ENCODE measurements at regions not wholly inside any gene's neighbourhood (a gene's known extent, or its start where the extent isn't known, plus 50 kb on each side); places are given as distances from the start of the nearest gene placed in this dataset.

DNA sequence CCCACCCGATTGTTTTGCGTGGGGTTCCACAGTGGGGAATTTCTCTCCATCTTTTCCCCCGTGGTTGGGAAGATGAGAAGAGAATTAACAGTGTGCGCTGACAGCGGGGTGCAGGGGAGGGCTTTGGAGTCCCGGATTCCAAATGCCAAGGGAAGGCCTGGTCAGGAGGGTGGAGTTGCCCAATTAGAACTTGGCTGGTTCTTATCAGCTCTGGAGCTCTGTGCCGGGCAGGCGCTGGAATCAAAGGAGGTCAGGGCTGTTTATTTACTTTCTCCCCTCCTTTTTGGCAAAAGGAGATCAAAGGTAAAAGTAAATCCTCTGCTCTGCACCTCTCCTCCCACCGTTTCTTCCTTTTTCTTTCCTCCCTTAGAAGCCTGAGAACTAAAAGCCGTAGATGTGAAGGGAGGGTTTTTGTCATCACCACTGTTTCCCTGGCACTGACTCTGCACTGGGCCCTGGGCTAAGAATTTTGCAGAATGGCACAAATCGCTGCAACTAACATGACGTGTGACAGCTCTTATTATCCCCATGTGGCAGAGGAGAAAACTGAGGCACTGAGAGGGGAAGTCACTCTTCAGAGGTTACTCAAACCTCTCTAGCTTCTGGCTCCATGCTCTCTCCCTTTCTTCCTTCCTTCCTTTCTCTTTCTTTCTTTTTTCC lies 95.2 kb upstream of the ZNF716 start:
- H3K9ac ChIP-seq (ENCODE audit: insufficient read depth in 1 of 2, low read length in 2 of 2), result no peak overlapping the region
- ATAC-seq (ENCODE audit: insufficient read depth, low FRiP score), result no peak
- DNase-seq, result no peak
- no peaks in the 10 kb centered on the region for H3K36me3 ChIP-seq (ENCODE audit: control insufficient read depth in 4 of 4, insufficient read depth in 4 of 4, low read length in 4 of 4)
- no peak overlapping the region for H3K27ac ChIP-seq (ENCODE audit: low read depth in 1 of 2, low read length in 1 of 2)
- H3K4me1 ChIP-seq (ENCODE audit: control insufficient read depth in 5 of 5, insufficient read depth in 5 of 5, low read length in 5 of 5), result no peaks in the 10 kb centered on the region
- WGBS, 2 donors, result 72 to 77% methylated on average over 12 of the region's 12 CpGs
- no peaks in the 10 kb centered on the region for H3K27me3 ChIP-seq (ENCODE audit: control insufficient read depth in 3 of 3, insufficient read depth in 3 of 3, low read length in 2 of 3)
- H3K4me3 ChIP-seq, result no peak overlapping the region
- H3K9me3 ChIP-seq (ENCODE audit: control insufficient read depth in 4 of 4, insufficient read depth in 3 of 4, low read length in 3 of 4), result peaks cover 0 to 30% (median 14%) of the 10 kb centered on the region in 4 donors
- TF ChIP-seq, protein P1, sequence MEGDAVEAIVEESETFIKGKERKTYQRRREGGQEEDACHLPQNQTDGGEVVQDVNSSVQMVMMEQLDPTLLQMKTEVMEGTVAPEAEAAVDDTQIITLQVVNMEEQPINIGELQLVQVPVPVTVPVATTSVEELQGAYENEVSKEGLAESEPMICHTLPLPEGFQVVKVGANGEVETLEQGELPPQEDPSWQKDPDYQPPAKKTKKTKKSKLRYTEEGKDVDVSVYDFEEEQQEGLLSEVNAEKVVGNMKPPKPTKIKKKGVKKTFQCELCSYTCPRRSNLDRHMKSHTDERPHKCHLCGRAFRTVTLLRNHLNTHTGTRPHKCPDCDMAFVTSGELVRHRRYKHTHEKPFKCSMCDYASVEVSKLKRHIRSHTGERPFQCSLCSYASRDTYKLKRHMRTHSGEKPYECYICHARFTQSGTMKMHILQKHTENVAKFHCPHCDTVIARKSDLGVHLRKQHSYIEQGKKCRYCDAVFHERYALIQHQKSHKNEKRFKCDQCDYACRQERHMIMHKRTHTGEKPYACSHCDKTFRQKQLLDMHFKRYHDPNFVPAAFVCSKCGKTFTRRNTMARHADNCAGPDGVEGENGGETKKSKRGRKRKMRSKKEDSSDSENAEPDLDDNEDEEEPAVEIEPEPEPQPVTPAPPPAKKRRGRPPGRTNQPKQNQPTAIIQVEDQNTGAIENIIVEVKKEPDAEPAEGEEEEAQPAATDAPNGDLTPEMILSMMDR (IDR thresholded peaks at IDR 0.05; ENCODE audit: control extremely low read depth, extremely low read depth), result no peak

DNA sequence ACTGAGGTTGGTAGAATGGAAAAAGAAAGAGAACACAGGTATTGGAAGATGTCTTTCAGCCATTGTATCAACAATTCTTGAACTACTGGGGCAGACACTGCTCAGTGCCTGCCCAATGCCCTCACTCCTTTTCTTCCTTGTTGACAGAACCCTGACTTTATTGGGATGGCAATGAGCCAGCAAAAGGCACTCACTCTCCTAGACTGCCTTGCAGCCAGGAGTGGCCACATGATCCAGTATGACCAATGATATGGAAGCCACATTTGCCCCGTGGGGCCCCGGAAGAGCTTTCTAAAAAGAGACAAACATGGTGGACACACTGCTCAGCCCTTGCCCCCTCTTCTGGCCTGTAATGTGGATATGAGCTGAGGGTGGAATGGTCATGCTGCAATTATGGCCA lies 88.6 kb upstream of the ZNF716 start:
- TF ChIP-seq, protein P1 (IDR thresholded peaks at IDR 0.05; ENCODE audit: control extremely low read depth, extremely low read depth), result no peak
- H3K27me3 ChIP-seq (ENCODE audit: control insufficient read depth in 3 of 3, insufficient read depth in 3 of 3, low read length in 2 of 3), result no peaks in the 10 kb centered on the region
- peaks cover 0 to 37% (median 8%) of the 10 kb centered on the region in 4 donors for H3K9me3 ChIP-seq (ENCODE audit: control insufficient read depth in 4 of 4, insufficient read depth in 3 of 4, low read length in 3 of 4)
- ATAC-seq (ENCODE audit: insufficient read depth, low FRiP score) (no peak), DNase-seq (no peak)
- no peaks in the 10 kb centered on the region for H3K36me3 ChIP-seq (ENCODE audit: control insufficient read depth in 4 of 4, insufficient read depth in 4 of 4, low read length in 4 of 4)
- no peak overlapping the region for H3K4me3 ChIP-seq
- no peak overlapping the region for H3K27ac ChIP-seq (ENCODE audit: low read depth in 1 of 2, low read length in 1 of 2)
- no peak overlapping the region for H3K9ac ChIP-seq (ENCODE audit: insufficient read depth in 1 of 2, low read length in 2 of 2)
- H3K4me1 ChIP-seq (ENCODE audit: control insufficient read depth in 5 of 5, insufficient read depth in 5 of 5, low read length in 5 of 5), result no peaks in the 10 kb centered on the region
- WGBS, 2 donors, result 87 to 93% methylated on average over 2 of the region's 2 CpGs

DNA sequence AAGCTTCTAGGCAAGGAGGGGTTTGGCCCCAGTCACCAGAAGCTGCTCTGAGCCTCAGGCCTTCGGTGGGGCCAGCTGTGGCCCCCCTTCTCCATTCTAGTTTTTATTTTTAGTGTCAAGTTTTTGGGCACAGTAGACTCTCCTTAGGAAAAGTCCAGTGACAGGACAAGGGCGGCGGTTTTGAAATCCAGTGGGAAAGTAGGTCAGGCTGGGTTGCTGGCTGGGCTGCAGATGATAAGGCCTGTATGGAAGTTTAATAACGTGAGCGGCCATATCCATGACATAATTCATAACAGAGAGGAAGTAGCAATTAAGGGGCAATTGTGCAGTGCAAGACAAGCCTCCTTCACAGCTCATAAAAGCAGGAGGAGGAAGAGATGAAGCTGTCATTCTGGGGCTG lies 87.1 kb upstream of the ZNF716 start:
- Histone ChIP-seq H3K4me3 (no peak overlapping the region), H3K36me3 (ENCODE audit: control insufficient read depth in 4 of 4, insufficient read depth in 4 of 4, low read length in 4 of 4) (no peaks in the 10 kb centered on the region), H3K27me3 (ENCODE audit: control insufficient read depth in 3 of 3, insufficient read depth in 3 of 3, low read length in 2 of 3) (no peaks in the 10 kb centered on the region), H3K9ac (ENCODE audit: insufficient read depth in 1 of 2, low read length in 2 of 2) (no peak overlapping the region), H3K4me1 (ENCODE audit: control insufficient read depth in 5 of 5, insufficient read depth in 5 of 5, low read length in 5 of 5) (no peaks in the 10 kb centered on the region), H3K27ac (ENCODE audit: low read depth in 1 of 2, low read length in 1 of 2) (no peak overlapping the region), H3K9me3 (ENCODE audit: control insufficient read depth in 4 of 4, insufficient read depth in 3 of 4, low read length in 3 of 4) (peaks cover 0 to 46% (median 9%) of the 10 kb centered on the region in 4 donors)
- TF ChIP-seq, protein P1 (IDR thresholded peaks at IDR 0.05; ENCODE audit: control extremely low read depth, extremely low read depth), result no peak
- ATAC-seq (ENCODE audit: insufficient read depth, low FRiP score), result no peak
- no peak for DNase-seq
- WGBS, 2 donors, result 74 to 82% methylated on average over 5 of the region's 5 CpGs

DNA sequence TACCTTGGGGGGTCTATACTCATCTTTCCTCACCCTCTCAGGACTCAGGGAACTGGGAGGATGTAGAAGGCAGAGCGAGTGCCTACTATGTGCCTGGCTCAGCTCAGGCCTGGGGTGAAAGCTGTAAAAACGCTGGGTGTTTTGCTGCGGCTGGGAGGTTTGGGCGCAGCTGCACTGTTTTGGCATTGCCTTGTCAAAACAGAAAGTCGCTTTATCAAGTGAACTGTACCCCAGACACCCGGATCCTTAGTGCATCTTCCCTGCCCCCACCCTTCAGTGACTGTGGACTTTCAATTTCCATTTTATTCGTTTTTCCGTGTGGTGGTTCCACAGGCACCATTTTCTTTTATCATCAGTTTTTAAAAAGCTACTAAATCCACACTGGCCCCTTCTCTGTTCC lies 86.7 kb upstream of the ZNF716 start:
- no peaks in the 10 kb centered on the region for H3K4me1 ChIP-seq (ENCODE audit: control insufficient read depth in 5 of 5, insufficient read depth in 5 of 5, low read length in 5 of 5)
- WGBS, 2 donors, result 70 to 71% methylated on average over 8 of the region's 8 CpGs
- no peak for ATAC-seq (ENCODE audit: insufficient read depth, low FRiP score)
- no peaks in the 10 kb centered on the region for H3K36me3 ChIP-seq (ENCODE audit: control insufficient read depth in 4 of 4, insufficient read depth in 4 of 4, low read length in 4 of 4)
- H3K27ac ChIP-seq (ENCODE audit: low read depth in 1 of 2, low read length in 1 of 2), result no peak overlapping the region
- no peak for DNase-seq
- H3K9ac ChIP-seq (ENCODE audit: insufficient read depth in 1 of 2, low read length in 2 of 2), result no peak overlapping the region
- peaks cover 0 to 46% (median 9%) of the 10 kb centered on the region in 4 donors for H3K9me3 ChIP-seq (ENCODE audit: control insufficient read depth in 4 of 4, insufficient read depth in 3 of 4, low read length in 3 of 4)
- H3K27me3 ChIP-seq (ENCODE audit: control insufficient read depth in 3 of 3, insufficient read depth in 3 of 3, low read length in 2 of 3), result no peaks in the 10 kb centered on the region
- no peak overlapping the region for H3K4me3 ChIP-seq
- TF ChIP-seq, protein P1 (IDR thresholded peaks at IDR 0.05; ENCODE audit: control extremely low read depth, extremely low read depth), result no peak
